Peyer's patch (tissue), 4 donors: ENCODE measurements at regions not wholly inside any gene's neighbourhood (a gene's known extent, or its start where the extent isn't known, plus 50 kb on each side); places are given as distances from the start of the nearest gene placed in this dataset.

Experiments used
- POLR2A ChIP-seq, 2 donors: fragments of 450-650 bp; IDR thresholded peaks; one replicate each; pipeline ENCODE4 v1.5.1; 2017; ENCODE audit warnings: antibody characterized with exemption in 2 of 2, mild to moderate bottlenecking in 2 of 2, moderate library complexity in 2 of 2
- TF ChIP-seq, protein P1 (sequence below), 6 experiments: fragments of 450-650 bp in 4 of 6; fragments of 200-600 bp in 2 of 6; sonication (generic) in 1 of 6; IDR thresholded peaks; one replicate each; pipeline ENCODE4 v1.5.1; 2017 to 2019; ENCODE audit warnings: antibody characterized with exemption in 6 of 6, mild to moderate bottlenecking in 3 of 6, moderate library complexity in 1 of 6

- TF ChIP-seq POLR2A (IDR thresholded peaks at IDR 0.05), result no peak
- TF ChIP-seq, protein P1, sequence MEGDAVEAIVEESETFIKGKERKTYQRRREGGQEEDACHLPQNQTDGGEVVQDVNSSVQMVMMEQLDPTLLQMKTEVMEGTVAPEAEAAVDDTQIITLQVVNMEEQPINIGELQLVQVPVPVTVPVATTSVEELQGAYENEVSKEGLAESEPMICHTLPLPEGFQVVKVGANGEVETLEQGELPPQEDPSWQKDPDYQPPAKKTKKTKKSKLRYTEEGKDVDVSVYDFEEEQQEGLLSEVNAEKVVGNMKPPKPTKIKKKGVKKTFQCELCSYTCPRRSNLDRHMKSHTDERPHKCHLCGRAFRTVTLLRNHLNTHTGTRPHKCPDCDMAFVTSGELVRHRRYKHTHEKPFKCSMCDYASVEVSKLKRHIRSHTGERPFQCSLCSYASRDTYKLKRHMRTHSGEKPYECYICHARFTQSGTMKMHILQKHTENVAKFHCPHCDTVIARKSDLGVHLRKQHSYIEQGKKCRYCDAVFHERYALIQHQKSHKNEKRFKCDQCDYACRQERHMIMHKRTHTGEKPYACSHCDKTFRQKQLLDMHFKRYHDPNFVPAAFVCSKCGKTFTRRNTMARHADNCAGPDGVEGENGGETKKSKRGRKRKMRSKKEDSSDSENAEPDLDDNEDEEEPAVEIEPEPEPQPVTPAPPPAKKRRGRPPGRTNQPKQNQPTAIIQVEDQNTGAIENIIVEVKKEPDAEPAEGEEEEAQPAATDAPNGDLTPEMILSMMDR (IDR thresholded peaks at IDR 0.05), result no peak
These were observed 746.8 kb upstream of the SLC10A2 start for GRCh38 chr13:103812971-103813370.
